GM19351 (cell line): ENCODE measurements at regions not wholly inside any gene's neighbourhood (a gene's known extent, or its start where the extent isn't known, plus 50 kb on each side); places are given as distances from the start of the nearest gene placed in this dataset.
A peak's percentile ranks its signal among the peaks of the same experiment; 100 is the strongest.
"Not testable (repeated sequence)": the region's sequence is repeated elsewhere in the genome, so short reads cannot be mapped to it uniquely, and the experiment has no call there.

ENCODE experiments used
- ATAC-seq: cut with Tn5 transposase; IDR thresholded peaks from one replicate; pipeline ENCODE4 v1.9.1; 2021; ENCODE audit warnings: mild to moderate bottlenecking, moderate library complexity; ENCODE audit not compliant: unreplicated experiment

DNA sequence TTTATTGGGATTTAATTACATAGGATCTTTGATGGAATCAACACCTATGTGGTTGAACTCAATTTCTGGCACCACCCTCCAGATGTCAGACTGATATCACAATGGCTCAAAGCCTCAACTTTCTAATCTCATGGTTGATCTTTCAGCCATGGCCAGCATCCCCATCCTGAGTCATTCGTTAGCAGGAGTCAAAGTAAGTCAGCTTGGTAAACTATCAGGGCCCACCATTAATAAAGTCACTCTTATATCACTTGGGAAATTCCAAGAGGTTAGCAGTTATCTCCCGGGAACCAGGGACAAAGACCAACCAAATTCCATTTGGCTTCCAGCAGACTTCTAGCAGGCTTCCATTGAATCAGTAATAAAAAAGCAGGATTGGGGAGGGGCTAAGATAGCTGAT lies 50.7 kb upstream of the TNFSF4 start:
- no peak for ATAC-seq

DNA sequence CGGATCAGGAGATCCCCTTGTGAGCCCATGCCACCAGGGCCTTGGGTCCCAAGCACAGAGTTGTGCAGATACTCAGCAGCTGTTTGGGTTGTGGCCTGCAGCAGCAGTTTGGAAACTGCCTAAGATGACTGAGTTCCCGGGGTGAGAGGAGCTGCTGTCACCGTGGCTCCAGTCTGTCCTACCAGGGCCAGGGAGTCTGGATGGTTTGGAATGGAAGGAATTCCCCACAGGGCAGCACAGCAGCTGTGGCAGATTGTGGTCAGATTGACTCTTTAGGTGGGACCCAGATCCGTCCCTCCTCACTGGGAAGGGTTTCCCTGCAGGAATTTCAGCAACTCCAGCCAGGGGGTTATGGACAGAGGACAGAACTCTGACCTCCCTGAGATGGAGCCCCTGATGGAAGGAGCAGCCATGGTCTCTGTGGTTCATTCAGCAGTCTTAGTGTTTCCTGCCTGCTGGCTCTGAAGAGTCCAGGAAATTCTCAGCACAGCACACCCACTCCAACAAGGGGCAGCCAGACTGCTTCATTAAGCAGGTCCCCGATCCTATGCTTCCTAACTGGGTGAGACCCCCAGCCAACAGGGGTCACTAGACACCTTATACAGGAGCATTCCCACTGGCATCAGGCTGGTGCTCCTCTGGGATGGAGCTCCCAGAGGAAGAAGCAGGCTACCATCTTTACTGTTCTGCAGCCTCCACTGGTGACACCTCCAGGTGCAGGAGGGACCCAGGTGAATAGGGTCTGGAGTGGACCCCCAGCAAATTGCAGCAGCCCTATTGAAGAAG lies 51.5 kb upstream of the TNFSF4 start:
- ATAC-seq = no peak

DNA sequence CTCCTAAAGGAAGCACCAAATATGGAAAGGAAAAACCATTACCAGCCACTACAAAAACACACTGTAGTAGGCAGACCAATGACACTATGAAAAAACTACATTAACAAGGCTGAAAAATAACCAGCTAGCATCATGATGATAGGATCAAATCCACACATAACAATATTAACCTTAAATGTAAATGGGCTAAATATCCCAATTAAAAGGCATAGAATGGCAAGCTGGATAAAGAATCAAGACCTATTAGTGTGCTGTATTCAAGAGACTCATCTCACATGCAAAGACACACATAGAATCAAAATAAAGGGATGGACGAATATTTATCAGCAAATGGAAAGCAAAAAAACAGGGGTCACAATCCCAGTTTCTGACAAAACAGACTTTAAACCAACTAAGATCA lies 53.2 kb upstream of the TNFSF4 start:
- ATAC-seq = not testable (repeated sequence)

DNA sequence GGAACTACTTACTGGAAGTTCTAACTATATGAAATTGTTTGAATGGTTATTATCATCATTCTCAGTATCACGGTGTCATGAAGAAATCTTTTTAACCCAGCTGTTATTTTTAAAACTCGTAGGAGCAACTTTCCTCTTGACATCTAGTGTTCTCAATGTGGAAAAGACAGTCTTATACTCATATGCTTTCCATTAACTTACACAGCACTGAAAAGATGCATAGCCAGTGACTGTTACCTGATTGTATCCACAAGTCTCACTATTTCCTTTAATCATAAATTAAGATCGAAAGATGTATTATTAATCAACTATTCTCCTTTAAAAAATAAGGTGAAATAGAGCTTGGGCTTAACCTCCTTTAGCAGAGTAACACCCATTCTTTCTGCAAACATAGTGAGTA lies 59.7 kb upstream of the TNFSF4 start:
- no peak for ATAC-seq

DNA sequence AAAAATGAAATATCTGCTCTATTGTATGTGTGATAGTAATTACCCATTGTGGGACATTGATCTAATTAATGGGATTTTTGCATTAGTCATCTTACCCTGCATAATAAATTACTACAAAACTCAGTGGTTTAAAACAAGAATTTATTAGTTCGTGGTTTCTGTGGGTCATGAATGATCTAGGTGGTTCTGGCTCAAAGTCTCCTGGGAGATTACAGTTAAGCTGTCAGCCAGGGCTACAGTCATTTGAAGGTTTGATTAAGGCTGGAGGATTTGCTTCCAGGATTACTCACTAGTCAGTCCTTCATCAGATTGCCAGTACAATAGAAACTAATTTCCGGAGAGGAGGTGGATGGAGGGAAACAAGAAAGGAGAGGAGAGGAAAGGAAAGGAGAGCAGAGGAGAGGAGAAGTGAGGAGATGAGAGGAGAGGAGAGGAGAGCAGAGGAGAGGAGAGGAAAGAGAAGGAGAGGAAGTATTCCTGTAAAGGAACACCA lies 60.4 kb upstream of the TNFSF4 start:
- ATAC-seq = no peak

DNA sequence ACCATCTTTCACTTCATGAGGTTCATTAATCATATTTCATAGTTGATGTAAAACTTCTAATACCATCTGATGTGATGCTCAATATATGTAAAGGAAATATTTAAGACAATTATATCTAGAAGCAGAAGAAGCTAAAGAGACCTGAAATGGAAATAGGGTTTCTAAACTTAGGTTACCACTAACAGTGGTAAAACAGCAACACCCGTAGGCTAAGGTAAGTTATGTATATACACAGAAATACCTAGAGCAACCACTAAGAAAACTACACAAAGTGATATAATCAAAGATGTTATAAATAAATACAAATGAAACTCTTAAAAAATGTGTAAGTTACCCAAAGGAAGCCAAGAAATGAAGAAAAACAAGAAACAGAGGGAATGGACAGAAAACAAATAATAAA lies 61.1 kb upstream of the TNFSF4 start:
- no peak for ATAC-seq

DNA sequence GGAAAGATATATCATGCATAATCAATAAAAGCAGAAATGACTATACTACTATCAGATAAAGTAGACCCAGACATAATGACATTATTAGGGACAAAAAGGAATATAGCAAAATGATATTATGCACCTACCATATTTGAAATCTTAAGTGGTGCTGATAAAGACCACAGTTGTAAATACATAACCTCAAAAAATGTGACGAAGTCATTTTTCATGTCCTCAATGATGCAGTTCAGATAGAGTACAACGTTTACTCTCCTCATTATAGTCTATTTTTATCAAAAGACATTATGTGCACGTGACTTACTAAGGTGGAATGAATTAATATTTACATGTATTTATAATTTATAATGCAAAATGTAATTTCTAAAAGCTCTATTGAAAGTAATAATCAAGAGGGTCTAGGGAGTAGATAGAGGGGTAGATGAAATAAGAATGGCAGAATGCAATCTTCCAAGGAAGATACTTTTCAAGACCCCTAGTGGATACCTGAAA lies 61.7 kb upstream of the TNFSF4 start:
- no peak for ATAC-seq

DNA sequence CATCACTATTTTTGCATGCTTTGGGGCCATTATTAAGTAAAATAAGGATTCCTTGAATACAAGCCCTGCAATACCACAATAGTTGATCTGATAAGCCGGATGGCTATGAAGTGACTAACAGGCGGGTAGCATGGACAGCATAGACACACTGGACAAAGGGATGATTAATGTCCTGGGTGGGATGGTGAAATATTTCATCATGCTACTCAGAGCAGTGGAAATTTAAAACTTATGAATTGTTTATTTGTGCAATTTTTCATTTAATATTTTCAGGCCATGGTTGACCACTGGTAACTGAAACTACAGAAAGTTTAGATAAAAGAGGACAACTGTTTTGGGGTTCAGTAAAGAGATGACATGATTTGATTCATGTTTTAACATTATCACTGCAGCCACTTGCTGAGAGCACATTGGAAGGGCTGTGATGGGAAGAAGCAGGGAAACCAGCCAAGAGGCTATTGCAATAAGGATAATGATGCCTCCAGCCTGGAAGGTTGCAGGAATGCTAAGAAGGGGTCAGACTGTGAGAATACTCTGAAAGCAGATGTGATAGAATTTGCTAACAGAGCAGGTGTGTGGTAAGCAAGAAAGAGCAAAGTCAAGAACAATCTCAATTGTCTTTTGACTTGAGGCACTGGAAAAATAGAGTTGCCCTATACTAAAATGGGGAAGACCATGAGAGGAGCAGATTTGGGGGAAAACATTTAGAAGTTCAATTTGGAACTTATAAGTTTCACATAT lies 62.5 kb upstream of the TNFSF4 start:
- ATAC-seq = no peak

DNA sequence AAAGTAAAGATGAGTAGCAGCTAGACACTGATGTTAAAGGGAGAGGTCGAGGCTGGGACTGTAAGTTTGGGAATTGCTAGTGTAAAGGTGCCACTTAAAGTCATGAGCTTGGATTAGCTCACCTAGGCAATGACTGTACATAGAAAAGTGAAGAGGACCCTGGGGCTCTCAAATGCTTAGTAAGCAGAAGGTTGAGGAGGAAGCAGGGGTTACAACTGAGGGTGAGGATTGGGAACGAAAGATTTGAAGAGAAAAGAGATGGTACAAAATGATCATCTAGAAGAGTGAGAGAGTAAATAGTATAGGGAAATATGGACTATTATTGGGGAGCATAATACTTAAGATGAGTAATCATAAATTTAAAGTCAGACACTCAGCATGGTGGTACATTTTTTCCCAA lies 63.1 kb upstream of the TNFSF4 start:
- no peak for ATAC-seq

DNA sequence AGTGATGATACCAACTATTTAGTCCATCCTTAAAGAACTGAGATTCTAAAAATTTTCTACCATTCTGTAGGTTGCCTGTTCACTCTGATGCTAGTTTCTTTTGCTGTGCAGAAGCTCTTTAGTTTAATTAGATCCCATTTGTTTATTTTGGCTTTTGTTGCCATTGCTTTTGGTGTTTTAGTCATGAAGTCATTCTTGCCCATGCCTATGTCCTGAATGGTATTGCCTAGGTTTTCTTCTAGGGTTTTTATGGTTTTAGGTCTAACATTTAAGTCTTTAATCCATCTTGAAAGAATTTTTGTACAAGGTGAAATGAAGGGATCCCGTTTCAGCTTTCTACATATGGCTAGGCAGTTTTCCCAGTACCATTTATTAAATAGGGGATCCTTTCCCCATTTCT lies 63.9 kb upstream of the TNFSF4 start:
- not testable (repeated sequence) for ATAC-seq

DNA sequence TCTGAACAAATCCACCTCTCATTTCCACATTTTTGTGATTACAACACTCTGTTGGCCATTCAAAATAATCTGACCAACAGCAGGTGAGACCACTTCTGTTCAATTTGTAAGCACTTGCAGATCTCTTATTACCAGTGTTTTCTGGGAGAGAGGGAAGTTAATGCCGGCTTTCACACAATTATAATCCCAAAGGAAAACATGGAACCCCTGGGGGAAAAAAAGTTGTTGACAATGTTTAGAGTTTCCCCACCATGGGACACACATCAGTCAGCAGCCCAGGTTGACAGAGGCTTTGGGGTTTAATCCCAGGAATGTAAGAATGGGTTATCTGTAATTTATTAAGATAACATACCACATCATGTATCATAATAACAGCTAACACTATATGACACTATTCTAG lies 68.4 kb upstream of the TNFSF4 start:
- ATAC-seq = no peak

DNA sequence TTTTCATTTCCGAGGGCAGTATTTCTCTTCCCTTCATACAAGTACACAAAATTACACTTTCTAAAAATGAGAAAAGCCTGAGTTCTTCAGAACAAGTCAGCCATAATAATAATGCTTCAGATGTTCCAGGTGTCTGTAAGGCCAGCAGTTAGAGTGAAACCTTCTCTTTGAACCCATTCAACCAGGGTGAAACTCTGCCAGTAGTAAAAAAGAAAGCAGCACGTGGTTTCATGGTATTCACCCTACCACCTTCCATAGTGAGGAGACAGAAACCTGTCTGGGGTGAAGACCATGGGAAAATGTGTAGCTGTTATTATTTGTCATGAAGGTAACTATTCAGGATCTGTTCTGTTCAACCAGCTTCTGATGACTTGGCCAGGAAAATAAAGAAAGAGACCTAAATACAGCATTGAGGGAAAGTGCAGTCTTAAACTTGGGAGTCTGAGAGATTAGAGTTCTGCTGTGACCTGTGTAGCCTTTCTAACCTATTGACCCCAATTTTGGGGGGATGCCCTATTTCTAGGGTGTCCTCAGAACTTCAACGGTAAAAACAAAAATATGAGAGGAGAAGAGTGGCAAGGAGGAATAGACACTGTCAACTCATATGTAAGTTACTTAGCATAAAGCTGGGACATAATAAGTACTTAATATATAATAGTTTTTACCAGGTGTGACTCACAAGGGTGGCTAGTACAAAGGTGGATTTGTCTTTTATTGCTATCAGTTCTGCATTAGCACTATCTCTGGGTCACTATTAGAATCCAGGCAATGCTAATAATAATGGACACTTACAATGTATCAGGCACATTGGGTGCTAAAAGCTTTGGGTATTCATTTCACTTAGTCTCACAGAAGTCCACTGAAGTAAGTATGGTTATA lies 70.0 kb upstream of the TNFSF4 start:
- ATAC-seq = peak; percentile 77

DNA sequence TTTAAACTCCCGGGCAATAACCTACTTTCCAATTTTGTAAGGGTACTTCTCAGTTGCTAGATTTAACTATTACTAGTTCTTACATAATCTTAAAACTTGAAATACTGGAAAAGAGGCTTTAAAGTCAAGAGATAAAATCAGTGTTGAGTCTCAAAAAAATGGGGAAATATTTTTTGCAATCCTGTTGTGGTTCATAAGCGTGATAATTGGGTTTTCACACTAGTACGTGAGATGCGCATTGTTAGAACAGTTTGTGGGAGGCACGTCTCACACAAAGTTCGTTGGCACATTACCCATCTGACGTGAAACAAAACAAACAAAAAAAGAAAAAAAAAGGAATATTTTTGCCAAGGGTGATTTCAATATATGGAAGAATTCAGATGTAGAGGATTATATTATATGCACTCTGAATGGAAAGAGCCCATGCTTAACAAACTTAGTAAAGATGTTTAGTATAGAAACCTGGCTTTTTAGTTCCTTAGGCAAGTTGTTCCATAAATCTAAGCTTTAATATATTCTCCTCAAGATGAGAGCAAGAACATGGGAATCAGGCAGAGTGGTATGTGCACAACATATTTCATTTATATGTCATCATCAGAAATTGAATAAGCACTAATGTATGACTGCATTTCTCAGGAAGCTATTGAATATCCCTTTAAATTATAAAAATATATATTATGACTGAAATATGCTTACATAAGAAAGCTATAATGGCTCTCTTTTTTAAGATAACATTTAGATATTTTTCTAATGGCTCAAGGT lies 73.9 kb upstream of the TNFSF4 start:
- no peak for ATAC-seq

DNA sequence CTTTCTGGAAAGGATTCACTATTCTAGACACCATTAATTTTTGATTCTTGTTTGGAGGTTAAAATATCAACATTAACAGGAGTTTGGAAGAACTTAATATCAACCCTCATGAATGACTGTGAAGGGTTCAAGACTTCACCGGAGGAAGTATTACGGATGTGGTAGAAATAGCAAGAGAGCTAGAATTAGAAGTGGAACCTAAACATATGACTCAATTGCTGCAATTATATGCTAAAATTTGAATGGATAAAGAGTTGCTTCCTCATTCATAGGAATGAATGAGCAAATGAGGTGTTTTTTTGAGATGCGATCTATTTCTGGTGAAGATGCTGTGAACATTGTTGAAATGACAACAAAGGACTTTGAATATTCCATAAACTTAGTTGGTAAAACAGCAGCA lies 77.9 kb upstream of the TNFSF4 start:
- no peak for ATAC-seq

DNA sequence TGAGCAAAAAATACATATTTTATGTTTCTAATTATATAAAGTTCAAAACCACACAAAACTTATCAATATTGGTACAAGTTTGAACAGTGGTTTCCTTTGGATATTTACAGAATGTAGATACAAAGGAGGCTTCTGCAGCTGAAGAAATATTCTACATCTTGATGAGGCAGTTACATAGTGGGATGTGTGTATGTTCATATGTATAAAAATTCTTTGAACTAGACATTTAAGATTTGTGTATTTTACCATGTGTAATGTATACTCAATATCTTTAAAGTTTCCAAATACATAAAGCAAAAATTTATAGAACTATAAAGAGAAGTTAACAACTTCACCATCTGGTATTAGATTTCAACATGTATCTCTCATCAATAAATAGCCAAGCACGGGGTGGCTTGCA lies 80.7 kb upstream of the TNFSF4 start:
- ATAC-seq = no peak

DNA sequence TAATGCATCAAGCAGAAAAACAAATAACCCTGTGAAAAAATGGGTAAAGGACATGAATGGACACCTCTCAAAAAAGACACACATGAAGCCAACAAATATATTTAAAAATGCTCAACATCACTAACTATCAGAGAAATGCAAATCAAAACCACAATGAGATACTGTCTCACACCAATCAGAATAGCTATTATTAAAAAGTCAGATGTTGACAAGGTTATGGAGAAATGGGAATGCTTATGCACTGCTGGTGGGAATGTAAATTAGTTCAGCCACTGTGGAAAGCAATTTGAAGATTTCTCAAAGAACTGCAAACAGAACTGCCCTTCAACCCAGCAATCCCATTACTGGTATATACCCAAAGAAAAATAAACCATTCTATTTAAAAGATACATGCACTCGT lies 86.6 kb upstream of the TNFSF4 start:
- ATAC-seq = no peak

DNA sequence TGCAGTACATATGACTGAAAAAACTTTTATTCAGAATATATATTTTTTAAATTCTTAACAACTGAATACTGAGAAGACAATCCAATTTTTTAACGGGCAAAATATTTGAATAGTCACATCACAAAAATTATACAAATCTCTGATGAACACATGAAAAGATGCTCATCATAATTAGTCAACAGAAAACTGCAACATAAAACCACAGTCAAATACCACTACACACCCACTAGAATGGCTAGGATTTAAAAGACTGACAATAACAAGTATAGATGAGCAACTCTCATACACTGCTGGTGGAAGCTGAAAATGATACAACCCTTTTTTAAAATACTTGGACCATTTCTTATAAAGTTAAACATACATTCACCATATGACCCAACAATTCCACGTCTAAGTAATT lies 87.7 kb upstream of the TNFSF4 start:
- ATAC-seq = no peak

DNA sequence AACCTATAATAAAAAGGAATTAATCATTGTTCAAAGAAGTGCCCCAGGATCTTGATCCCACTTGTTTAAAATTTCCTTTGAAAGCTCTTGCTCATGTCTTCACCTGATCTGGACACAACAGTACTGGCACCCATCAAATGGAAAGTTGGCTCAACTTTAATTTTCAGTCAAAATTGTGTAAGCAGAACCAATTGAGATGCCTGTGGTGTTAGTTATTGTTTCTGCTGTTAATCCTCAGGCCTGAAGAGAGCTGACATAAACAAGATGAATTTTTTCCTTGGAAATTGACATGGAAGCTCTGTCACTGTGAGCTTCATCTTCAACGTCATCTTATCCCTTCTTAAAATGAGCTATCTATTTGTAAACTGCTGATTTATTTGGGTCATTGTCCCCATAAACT lies 88.3 kb upstream of the TNFSF4 start:
- no peak for ATAC-seq

DNA sequence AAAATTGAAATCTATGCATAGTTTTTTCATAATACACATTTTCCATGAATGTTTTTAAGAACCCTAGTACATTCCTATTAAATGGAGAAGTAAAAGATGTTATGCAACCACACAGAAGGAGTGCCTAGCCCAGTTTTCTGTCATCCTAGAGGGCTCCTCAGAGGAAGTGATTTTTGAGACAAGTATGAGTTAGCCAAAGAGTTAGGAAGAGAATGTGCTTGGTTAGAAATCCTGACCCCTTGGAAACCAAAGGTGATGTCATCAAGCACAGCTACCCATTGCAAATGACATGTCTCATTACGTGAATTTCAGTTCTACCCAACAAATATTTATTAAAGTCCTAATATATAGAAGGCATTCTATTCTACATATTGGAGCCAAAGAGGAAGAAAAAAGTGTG lies 88.9 kb upstream of the TNFSF4 start:
- no peak for ATAC-seq

DNA sequence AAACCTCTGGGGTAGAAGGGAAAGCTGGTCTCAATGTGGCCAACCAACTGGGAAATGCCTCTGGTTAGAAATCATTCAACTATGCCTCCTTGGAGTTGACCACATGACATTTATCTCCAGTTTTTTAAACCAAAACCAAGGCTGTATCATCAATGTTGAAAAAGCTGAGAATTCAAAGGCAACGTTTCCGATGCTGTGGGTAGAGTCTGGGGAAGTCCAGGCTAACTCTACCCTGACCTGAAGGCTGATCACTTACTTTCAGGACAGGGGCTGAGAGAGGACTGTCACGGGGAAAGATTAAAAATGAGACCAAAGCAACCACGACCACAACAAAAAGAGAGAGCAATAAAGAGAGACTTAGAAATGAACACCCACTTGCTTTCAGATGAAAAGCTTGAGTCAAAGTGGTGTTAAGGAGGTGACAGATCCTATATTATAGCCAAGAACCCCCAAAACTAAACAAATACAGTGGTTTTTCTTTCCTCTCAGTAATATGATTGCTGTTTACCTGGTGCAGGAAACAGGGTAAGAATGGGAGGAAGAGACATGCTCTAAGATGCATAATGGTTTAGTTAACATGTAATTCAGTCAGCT lies 90.8 kb upstream of the TNFSF4 start:
- peak; percentile 94 for ATAC-seq
